GM18499 (cell line): ENCODE measurements at regions not wholly inside any gene's neighbourhood (a gene's known extent, or its start where the extent isn't known, plus 50 kb on each side); places are given as distances from the start of the nearest gene placed in this dataset.
"Not testable (repeated sequence)": the region's sequence is repeated elsewhere in the genome, so short reads cannot be mapped to it uniquely, and the experiment has no call there.

ENCODE experiments used
- ATAC-seq: cut with Tn5 transposase; IDR thresholded peaks from one replicate; pipeline ENCODE4 v1.9.1; 2021; ENCODE audit warnings: moderate number of reproducible peaks; ENCODE audit not compliant: insufficient read depth, unreplicated experiment

DNA sequence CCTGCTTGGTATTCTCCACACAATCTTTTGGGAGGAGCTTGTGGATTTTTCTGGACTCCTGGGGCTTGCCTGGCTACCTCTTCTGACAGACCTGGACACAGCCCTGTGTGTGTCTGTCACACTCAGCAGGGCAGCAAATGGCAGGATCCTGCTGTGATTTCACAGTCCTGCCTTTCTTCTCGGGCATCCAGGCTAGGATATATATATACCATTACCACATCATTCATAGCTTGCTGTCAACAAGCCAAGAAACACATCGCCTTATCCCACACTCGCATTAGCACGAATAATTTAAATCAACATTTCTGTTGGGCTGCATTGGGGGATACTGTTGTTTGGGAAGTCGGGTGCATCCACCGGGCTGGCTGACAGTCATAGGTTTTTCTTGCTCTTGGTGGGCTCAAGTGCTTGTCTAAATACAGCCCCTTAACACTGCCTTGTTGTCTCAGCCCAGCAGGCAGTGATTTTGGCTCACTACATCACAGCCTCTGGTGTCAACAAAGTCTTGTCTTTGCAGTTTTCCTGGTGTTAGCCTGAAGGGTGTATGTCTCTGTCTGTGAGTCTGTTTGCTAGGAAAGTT, 154.9 kb upstream of the FERMT1 start:
- no peak for ATAC-seq

DNA sequence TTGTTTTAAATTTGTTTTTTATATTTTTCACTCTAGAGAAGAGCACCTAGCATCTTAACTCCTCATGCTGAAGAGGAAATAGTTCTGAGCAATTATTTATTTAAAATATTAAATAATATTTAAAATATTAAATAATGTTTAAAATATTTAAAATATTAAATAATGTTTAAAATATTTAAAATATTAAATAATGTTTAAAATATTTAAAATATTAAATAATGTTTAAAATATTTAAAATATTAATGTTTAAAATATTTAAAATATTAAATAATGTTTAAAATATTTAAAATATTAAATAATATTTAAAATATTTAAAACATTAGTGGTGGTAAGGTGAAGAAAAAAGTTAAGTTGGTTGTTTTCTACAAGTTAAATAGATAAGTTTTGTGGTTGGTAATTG, 147.6 kb upstream of the FERMT1 start:
- ATAC-seq: not testable (repeated sequence)

DNA sequence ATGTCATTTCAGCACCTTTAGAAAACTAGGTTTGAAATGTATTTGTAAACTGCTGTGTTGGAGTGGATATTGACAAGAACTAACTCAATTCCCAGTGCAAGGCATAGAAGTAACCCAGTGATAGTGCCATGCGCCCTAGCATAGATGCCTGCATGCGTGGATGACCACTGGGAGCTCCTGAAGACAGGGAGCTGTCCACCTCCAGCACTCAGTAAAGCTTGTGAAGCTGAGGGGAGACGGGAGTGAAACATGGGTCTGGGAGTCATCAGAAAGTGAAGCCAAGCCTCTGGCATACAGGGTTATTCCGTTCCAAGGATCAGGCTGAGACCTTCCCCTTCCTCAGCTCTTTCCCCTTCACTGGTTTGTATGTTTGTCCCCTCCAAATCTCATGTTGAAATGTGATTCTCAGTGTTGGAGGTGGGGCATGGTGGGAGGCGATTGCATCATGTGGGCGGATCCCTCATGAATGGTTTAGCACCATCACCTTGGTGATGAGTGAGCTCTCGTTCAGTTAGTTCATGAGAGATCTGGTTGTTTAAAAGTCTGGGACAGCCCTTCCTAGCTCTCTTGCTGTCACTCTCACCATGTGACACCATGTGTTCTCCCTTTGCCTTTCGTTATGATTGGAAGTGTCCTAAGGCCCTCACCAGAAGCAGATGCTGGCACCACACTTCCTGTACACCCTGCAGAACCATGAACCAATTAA, 146.5 kb upstream of the FERMT1 start:
- no peak for ATAC-seq

DNA sequence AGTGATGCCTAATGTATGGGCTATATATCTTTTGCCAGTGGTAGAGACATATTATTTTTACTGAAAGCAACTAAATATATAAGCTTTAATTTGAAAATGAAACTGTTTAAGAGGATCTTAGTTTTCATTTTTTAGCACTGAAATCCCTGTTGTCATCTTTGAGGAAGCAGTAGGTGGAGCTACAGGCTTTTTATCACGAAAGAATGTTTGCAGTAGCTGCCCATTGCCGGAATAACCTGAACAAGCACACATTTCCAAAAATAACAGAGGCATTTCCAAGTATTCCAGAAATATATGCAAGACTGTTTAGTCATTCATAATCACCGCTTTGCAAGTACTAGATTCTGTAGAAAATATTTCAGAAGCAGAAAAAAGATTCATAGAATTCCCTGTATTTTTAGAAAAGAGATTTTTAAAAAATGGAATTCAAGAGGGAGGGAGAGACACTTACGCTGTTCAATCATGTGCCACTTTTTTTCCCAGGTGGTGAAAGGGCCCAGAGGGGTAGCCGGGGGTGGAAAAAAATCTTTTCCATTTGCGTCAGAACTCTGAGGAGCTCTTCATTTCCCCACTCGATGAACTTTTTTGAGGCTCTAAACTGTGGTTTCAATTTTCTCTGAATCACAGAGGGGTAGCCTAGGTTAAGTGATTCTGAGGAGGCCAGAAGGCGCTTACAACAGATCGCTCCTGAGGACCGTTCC, 142.5 kb upstream of the FERMT1 start:
- ATAC-seq: no peak

DNA sequence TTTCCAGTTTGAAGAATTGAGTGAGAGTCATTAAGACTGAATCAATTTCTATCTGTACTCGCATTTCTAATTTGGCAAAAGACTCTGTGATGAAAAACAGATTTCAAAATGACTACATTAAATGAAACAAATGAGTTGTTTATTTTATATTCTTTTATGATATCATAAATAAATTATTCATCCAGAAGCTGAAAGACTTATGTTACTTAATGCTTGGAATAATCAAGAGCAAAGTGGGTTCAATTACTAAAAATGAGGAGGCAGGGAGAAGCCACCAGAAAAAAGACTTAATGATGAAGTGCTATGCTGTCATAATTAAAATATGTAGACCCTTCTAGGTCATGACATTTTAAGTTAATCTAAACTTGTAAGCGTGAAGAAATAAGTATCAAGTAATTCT, 130.6 kb upstream of the FERMT1 start:
- no peak for ATAC-seq

DNA sequence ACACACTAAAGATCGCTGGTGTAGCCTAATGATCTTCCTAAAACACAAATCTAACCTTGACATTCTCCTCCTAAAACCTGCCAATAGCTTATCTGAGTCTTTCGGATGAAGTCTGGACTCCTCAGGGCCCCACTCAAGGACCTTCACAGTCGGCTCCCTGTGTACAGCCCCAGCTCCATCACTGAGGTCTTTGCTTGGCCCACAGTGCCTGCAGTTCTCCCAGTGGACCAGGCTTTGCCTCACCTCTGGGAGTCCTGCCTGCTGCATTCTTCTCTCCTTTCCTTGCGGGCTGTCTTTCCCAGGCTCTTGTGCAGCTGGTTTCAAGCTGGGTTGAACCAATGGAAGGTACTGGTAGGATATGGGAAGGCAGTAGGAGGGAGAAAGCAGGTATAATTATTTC, 122.6 kb upstream of the FERMT1 start:
- no peak for ATAC-seq

DNA sequence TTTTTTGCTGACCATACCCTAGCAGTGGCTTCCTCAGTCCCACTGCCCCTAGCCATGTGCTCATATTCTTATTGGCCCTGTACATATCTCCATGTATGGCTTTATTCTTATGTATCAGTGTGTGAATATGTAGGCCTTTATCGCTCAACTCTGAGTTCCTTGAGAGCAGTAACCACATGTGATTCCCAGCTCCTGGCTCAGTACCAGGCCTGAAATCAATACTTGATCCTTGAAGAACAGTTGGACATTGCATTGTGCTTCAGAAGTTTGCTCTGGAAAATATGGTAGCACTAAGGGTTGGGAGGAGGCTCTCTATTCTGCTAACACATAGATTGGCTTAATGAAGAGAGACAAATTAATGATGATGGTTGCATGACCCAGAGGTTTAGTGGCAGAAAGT, 118.8 kb upstream of the FERMT1 start:
- ATAC-seq: no peak

DNA sequence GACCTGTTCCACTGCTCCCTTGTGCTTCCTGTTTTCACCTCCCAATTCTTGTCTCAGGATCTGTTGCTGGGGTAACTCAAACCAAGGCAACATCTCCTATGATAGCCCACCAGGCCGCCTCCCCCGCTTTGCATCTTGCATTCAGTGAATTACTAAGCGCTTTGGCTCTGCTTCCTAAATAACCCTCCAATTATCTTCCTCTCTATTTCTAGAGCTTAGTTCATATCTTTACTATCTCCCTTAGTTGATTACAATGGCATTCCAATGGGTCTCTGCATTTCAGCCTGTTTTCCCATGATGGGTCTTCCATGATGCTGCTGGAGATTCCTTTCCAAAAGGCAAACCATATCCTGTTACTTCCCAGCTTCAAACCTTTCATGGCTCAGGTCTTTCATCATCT, 117.2 kb upstream of the FERMT1 start:
- ATAC-seq: no peak

DNA sequence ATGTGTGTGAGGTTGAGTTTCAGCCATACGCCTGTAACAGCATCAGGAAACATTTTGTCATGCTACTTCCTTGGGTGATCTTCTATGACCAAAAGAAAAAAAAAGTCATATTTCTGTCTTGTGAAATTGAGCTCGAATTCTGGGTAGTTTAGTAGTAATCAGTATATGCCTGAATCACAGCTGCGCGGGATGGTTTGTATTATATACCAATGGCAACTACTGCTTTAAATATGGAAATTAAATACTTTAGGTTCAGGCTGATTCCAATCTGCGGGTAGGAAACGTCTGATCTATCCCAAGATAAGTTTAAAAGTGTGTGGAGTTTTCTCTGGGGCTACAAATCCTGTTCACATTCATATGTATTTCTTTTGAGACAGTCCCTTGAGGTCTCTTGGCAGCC, 115.6 kb upstream of the FERMT1 start:
- ATAC-seq: no peak

DNA sequence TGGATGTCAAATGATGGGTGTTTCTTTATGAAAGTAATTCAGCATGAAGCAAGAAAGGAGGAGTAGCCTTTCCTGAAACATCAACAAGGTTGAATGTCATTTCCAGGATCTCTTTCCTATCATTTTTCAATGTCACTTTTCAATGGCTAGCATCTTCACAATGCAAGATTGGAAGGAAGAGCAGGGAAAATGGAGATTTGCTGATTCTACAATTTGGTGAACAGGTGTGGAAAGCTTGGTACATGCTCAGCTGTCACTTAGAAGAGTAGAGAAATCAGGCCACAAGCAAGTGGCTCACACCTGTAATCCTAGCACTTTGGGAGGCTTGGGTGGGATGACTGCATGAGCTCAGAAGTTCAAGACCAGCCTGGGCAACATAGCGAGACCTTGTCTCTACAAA, 112.7 kb upstream of the FERMT1 start:
- ATAC-seq: no peak

DNA sequence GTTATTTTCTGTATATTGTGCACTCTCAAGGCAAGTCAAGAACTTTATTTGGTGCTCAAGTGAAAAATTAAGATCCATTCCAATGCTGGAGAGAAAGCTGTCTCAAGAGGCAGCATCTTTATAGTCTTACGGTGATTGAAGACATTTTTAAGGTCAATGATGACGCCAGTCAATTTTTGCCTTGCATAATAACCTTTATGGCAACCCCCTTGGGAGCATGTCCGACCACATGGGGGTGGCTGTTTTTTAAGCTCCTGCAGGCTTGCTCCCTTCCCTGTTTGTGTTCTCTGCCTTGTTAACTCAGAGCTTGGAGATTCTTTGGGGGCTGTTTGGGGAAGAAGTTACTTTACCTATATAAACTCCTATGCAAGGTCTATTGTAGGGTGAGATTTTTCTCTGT, 109.6 kb upstream of the FERMT1 start:
- ATAC-seq: no peak

DNA sequence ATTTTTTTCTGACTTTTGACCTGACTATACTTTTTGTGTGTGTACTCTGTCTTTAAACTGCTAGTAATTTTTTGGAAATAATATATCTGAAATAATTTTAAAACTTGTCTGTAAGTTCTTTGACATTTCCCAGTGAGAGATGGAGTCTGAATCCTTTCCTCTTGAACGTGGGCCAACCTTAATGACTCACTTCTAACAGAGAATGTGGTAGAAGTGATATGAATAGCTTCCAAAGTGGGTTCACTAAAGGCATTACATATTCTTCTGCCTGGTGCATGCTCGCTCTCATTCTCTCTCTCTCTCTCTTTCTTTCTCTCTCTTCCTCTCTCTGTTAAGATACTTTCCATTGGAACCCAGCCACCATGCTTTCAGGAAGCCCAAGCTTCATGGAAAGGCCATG, 108.7 kb upstream of the FERMT1 start:
- ATAC-seq: no peak

DNA sequence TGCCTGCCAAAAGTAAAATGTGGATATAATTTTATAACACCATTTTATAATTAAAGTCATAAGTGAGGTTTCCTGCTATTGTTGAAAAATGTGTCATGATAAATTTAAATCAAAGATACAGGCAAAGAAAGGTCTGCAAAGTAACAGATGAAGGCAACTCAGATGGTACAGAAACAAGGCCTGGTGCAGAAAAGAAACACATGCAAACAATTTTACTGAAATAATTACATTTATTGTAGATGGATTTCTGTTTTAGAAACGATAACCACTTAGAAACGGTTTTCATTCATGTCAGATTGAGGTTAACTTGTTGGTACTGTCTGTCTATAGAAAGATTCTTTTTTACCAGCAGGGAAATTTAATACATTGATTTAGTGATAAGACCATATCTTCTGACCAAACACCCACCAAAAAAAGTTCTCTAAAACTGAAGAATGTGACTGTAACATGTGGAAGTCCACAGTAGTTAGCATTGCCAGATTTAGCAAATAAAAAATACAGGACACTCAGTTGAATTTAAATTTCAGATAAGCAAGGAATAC, 105.5 kb upstream of the FERMT1 start:
- no peak for ATAC-seq

DNA sequence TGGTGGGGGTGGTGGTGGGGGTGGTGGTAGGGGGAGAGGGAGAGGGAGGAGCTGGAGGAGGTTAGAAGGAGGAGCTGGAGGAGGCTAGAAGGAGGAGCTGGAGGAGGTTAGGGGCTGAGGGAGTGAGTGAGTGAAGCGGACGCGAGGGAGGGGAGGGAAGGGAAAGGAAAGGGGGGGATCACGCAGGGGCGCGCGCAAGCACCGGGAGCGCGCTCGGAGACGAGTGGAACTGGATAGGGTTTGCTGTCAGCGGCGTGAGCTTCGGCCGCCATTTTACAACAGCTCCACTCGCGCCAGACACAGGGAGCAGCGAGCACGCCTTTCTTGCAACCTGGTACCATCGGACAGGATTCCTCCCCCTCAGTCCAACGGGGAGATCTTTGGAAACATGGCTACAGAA, 90.5 kb upstream of the FERMT1 start:
- ATAC-seq: no peak

DNA sequence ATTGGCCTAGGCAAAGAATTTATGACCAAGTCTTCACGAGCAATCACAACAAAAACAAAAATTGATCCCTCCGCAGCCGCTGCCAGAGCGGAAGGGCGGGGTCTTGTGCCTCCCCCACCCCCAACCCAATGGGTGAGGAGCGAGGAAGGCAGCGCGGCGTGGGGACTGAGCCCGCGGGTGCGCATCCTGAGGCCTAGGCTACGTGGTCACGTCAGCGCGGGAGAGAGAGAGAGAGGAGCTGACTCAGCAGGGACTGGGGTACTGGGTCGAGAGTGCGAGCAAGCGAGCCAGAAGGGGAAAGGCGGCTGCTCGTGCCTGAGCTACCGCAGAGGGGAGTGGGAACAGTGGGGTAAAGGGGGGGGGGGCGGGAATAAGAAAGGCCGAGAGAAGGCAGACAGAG, 90.1 kb upstream of the FERMT1 start:
- no peak for ATAC-seq

DNA sequence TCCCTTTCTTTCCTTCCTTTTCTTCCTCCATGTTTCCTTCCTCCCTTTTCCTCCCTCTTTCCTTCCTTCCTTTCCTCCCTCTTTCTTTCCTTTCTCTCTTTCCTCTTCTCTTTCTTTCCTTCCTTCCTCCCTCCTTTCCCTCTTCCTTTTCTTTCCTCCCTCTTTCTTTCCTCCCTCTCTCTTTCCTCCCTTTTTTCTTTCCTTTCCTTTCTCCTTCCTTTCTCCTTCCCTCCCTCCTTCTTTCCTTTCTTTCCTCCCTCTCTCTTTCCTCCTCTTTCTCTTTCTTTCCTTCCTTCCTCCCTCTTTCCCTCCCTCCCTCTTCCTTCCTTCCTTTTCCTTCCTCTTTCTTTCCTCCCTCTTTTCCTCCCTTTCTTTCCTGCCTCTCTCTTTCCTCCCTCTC, 86.3 kb upstream of the FERMT1 start:
- no peak for ATAC-seq

DNA sequence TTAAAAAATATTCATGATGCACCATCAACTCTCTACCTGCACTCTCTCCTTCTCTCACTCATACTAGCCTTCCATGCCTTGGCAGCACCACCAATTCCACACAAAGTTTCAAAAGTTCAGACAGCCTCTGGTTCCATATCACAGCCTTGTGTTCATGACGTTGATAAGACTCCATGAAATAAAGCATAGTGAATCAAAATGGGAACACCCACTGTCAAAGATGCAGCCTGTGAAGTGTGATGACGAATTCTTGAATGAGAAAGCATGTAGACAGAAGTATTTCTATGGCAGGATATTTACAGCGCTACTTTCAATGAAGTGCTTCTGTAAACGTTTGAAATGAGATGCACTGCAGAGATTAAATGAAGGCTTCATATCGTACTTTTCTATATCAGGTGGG, 77.3 kb upstream of the FERMT1 start:
- ATAC-seq: no peak

DNA sequence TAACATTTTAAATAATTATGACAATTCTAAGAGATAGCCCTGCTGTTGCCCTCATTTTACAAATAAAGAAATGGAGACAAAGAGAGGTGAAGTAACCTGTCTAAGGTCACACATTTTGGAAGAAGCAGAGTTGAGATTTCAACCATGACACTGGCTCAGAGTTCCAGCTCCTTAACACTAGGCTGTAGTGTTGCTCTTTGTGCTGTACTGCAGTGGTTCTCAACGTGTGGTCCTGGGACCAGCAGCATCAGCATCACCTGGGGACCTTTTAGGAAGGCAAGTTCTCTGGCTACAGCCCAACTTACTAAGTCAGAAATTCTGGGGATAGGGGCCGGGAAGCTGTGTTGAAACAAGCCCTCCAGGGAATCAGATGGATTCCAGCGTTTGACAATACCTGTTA, 62.4 kb upstream of the FERMT1 start:
- ATAC-seq: no peak

DNA sequence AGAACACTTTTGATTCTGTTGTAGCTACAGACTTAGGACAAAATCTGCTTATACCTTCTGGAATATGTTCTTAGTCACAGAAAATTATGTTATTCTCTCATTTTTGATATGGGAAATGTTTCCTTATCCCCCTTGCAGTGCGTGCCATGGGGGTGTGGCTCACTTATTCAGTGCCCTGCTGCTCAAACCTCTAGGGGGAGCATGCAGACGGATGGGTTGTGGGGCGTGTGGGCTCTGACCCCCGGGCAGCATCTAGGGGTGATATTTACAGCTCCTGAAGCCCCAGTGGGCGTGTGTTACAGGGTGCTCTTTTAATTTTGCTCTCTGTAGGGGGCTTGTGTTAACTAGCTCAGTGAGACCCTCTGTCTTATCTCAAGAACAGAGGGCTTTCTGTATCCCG, 61.3 kb upstream of the FERMT1 start:
- no peak for ATAC-seq

DNA sequence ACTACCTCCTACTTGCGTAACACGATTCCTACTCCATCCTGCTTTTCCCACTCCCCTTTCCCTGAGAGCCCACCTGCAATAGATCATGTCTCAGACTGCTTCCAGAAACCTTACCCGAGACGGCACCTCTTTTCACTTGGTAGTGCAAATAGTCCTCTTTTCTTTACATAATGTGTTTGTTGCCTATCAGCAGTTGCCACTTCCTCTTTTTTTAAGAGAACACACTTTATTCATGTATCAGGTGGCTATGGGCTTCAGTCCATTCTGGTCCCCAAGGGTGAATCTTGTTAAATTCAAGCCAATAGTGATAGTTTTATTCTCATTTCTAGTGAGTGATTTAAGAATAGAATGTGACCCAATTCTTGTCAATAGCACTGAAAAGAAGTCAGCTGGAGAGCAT, 57.7 kb upstream of the FERMT1 start:
- no peak for ATAC-seq

DNA sequence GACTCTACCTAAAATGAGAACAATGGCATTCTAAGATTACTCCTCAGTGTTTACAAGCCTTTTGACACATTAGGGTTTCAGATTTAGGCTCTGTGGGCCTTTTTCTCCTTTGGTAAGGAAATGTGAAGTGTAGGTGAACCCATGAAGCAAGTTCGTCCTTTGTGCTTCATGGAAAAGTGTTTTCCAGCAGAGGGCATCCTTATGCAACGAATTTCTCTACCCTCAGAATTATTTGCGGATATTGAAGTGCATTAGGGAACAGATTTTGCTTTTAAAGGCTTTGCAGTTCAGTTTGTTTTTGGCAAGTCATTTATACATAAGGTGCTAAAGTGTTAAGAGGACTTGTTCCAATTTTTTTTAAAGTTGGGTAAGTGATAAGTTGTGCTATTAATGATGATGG, 55.7 kb upstream of the FERMT1 start:
- no peak for ATAC-seq

DNA sequence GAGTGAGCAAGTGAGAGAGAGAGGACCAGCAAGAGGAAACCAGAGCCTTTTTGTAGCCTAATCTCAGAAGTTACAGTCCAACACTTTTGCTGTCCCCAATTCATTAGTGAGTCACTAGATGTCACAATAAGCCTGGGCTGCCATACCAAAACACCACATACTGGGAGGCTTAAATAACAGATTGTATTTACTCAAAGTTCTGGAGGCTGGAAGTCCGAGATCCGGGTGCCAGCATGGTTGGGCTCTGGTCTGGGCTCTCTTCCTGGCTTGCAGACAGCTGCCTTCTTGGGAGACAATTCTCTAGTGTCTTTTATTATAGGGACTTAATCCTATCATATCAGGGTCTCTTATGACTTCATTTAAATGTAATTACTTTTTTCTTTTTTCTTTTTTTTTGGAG, 50.7 kb upstream of the FERMT1 start:
- no peak for ATAC-seq
